KMS-11 (cell line): ENCODE measurements at regions not wholly inside any gene's neighbourhood (a gene's known extent, or its start where the extent isn't known, plus 50 kb on each side); places are given as distances from the start of the nearest gene placed in this dataset.

Experiments used
- H2AFZ ChIP-seq: fragments of 200-600 bp; sonication (generic); 2 replicates; pipeline ENCODE4 v1.6.1; 2016; ENCODE audit warnings: antibody characterized with exemption, mixed run types, low read depth
- H3K27ac ChIP-seq: fragments of 200-600 bp; sonication (generic); 2 replicates; pipeline ENCODE4 v1.6.1; 2016; ENCODE audit warnings: mild to moderate bottlenecking, mixed run types
- H3K27me3 ChIP-seq: fragments of 200-600 bp; sonication (generic); 2 replicates; pipeline ENCODE4 v1.6.1; 2017; ENCODE audit warnings: mild to moderate bottlenecking, low read depth, mixed run types, moderate library complexity; ENCODE audit not compliant: insufficient read depth
- H3K36me3 ChIP-seq: fragments of 200-600 bp; sonication (generic); 2 replicates; pipeline ENCODE4 v1.6.1; 2017; ENCODE audit warnings: mild to moderate bottlenecking, mixed run types; ENCODE audit not compliant: insufficient read depth
- H3K4me1 ChIP-seq: fragments of 200-600 bp; sonication (generic); 2 replicates; pipeline ENCODE4 v1.6.1; 2016; ENCODE audit warnings: mild to moderate bottlenecking, low read depth, mixed run types; ENCODE audit not compliant: poor library complexity, severe bottlenecking
- H3K4me2 ChIP-seq: fragments of 200-600 bp; sonication (generic); 2 replicates; pipeline ENCODE4 v1.7.0; 2016; ENCODE audit warnings: mild to moderate bottlenecking, mixed run types
- H3K4me3 ChIP-seq: fragments of 200-600 bp; sonication (generic); IDR thresholded peaks from 2 replicates; pipeline ENCODE4 v1.6.1; 2017; ENCODE audit warnings: low read depth, low read length, mixed read lengths; ENCODE audit not compliant: insufficient read depth
- H3K79me2 ChIP-seq: fragments of 200-600 bp; sonication (generic); 2 replicates; pipeline ENCODE4 v1.6.1; 2016; ENCODE audit warnings: low read depth, mixed run types; ENCODE audit not compliant: insufficient read depth
- H3K9ac ChIP-seq: fragments of 200-600 bp; sonication (generic); 2 replicates; pipeline ENCODE4 v1.6.1; 2016; ENCODE audit warnings: mild to moderate bottlenecking, mixed run types
- H4K20me1 ChIP-seq: fragments of 200-600 bp; sonication (generic); 2 replicates; pipeline ENCODE4 v1.6.1; 2016; ENCODE audit warnings: mild to moderate bottlenecking, mixed run types; ENCODE audit not compliant: insufficient read depth
- TF ChIP-seq, protein P1 (sequence below): fragments of 200-600 bp; sonication (generic); conservative IDR thresholded peaks from 2 replicates; pipeline ENCODE4 v1.6.1; 2017; ENCODE audit warnings: low read depth, mild to moderate bottlenecking, antibody characterized with exemption, low read length, moderate library complexity, mixed read lengths

DNA sequence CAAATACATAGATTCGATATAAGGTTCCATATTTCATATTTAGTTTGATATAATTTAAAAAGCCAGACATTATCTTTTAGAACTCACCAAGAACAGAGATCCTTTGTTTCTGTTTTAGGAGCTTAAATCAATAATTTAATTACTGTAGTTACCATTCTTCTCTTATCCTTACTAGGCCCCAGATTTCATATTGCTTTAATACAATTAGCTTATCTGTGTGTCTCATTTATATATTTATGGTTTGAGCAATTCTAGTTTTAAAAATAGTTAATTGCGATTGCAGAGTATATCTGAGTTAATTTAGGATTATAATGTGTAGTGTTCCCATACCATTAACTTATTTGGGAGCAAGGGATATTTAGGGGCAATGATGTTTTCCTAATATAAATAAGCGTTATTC is 558.8 kb upstream of the ZNF804A start:
- Histone ChIP-seq H3K4me2 (no peak overlapping the region), H3K27ac (no peak overlapping the region), H3K27me3 (no peaks in the 10 kb centered on the region), H3K9ac (no peak overlapping the region), H3K4me3 (no peak overlapping the region), H3K4me1 (no peaks in the 10 kb centered on the region), H4K20me1 (no peaks in the 10 kb centered on the region), H3K36me3 (no peaks in the 10 kb centered on the region), H2AFZ (no peak overlapping the region), H3K79me2 (no peaks in the 10 kb centered on the region)
- TF ChIP-seq, protein P1, sequence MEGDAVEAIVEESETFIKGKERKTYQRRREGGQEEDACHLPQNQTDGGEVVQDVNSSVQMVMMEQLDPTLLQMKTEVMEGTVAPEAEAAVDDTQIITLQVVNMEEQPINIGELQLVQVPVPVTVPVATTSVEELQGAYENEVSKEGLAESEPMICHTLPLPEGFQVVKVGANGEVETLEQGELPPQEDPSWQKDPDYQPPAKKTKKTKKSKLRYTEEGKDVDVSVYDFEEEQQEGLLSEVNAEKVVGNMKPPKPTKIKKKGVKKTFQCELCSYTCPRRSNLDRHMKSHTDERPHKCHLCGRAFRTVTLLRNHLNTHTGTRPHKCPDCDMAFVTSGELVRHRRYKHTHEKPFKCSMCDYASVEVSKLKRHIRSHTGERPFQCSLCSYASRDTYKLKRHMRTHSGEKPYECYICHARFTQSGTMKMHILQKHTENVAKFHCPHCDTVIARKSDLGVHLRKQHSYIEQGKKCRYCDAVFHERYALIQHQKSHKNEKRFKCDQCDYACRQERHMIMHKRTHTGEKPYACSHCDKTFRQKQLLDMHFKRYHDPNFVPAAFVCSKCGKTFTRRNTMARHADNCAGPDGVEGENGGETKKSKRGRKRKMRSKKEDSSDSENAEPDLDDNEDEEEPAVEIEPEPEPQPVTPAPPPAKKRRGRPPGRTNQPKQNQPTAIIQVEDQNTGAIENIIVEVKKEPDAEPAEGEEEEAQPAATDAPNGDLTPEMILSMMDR, result no peak

DNA sequence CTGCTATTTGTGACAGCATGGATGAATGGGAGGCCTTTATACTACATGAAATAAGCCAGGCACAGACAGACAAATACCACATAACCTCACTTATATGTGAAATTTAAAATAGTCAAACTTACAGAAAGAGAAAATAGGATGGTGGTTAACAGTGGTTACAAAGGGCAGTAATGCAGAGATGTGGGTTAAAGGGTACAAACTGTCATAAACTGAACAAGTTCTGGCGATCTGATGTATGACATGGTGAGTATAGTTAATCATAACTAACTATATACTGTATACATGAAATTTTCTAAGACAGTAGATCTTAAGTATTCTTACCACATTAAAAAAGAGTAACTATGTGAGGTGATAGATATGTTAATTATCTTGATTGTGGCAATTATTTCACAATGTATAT is 558.1 kb upstream of the ZNF804A start:
- Histone ChIP-seq H3K36me3 (no peaks in the 10 kb centered on the region), H2AFZ (no peak overlapping the region), H3K9ac (no peak overlapping the region), H3K27ac (no peak overlapping the region), H3K4me2 (no peak overlapping the region), H3K27me3 (no peaks in the 10 kb centered on the region), H3K79me2 (no peaks in the 10 kb centered on the region), H3K4me3 (no peak overlapping the region), H3K4me1 (no peaks in the 10 kb centered on the region), H4K20me1 (no peaks in the 10 kb centered on the region)
- TF ChIP-seq, protein P1, result no peak

DNA sequence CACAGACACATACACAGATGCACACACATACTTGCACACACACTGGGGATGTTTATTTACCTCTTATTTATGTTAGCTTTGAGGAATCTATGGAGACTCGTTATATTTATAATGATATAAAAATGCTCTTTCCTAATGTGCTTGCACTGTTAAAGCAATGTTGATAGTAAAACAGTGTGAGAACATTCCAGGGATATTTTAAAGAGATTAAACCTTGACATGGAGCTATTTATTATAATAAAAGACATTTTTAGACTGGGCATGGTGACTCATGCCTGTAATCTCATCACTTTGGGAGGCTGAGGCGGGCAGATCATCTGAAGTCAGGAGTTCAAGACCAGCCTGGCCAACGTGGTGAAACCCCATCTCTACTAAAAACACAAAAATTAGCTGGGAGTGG is 557.3 kb upstream of the ZNF804A start:
- Histone ChIP-seq H3K27ac (no peak overlapping the region), H3K79me2 (no peaks in the 10 kb centered on the region), H3K4me3 (no peak overlapping the region), H3K4me1 (no peaks in the 10 kb centered on the region), H3K4me2 (no peak overlapping the region), H2AFZ (no peak overlapping the region), H3K36me3 (no peaks in the 10 kb centered on the region), H3K9ac (no peak overlapping the region), H3K27me3 (no peaks in the 10 kb centered on the region), H4K20me1 (no peaks in the 10 kb centered on the region)
- TF ChIP-seq, protein P1, result no peak

DNA sequence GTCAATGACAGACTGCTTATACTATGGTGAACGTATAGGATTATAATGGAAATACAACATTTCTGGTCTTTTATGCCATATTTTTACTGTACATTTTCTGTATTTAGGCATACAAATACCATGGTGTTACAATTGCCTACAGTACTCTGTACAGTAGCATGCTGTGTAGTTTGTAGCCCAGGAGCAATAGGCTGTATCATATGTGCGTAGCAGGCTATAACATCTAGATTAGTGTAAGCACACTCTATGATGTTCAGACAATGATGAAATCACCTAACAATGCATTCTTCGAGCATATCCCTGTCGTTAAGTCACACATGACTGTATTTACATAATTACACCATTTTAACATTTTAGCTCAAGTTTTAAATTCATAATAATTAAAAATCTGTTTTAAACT is 556.6 kb upstream of the ZNF804A start:
- H2AFZ ChIP-seq, result no peak overlapping the region
- no peaks in the 10 kb centered on the region for H3K4me1 ChIP-seq
- TF ChIP-seq, protein P1, result no peak
- H4K20me1 ChIP-seq, result no peaks in the 10 kb centered on the region
- no peaks in the 10 kb centered on the region for H3K36me3 ChIP-seq
- H3K9ac ChIP-seq, result no peak overlapping the region
- H3K79me2 ChIP-seq, result no peaks in the 10 kb centered on the region
- no peaks in the 10 kb centered on the region for H3K27me3 ChIP-seq
- H3K4me2 ChIP-seq, result no peak overlapping the region
- no peak overlapping the region for H3K27ac ChIP-seq
- H3K4me3 ChIP-seq, result no peak overlapping the region

DNA sequence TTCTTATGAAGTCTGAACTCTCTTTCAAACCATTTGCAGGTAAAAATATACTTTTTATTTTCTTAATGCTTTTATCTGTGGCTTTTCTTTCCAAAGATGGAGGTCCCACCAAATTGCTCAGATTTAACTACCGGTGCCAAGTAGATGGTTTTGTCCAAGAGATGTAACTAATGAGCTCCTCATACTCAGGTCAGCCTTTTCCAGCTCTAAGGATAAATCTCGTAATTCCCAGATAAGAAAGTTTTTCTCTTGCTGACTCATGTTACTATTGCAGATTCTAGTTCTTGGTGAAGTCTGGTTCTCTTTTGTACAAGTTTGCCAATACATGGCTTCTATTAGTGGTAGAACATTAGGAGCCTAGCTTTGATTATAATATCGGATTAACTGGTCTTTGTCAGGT is 550.8 kb upstream of the ZNF804A start:
- Histone ChIP-seq H3K4me2 (no peak overlapping the region), H3K36me3 (no peaks in the 10 kb centered on the region), H3K79me2 (no peaks in the 10 kb centered on the region), H4K20me1 (no peaks in the 10 kb centered on the region), H3K9ac (no peak overlapping the region), H3K27ac (no peak overlapping the region), H3K4me3 (no peak overlapping the region), H2AFZ (no peak overlapping the region), H3K4me1 (no peaks in the 10 kb centered on the region), H3K27me3 (no peaks in the 10 kb centered on the region)
- TF ChIP-seq, protein P1, result no peak
